Endothelial cell of umbilical vein (primary cell): ENCODE measurements at regions not wholly inside any gene's neighbourhood (a gene's known extent, or its start where the extent isn't known, plus 50 kb on each side); places are given as distances from the start of the nearest gene placed in this dataset.

Experiments
- BruUV-seq: library from RNA; stranded (reverse); fragments of 400-500 nt; replicated peaks from 2 replicates; lab custom pipeline; 2021; lab: Mats Ljungman, UMichigan
- CTCF ChIA-PET: fragments of 300-600, 350-600 bp; sonication (Branson Sonifier 250); formaldehyde crosslinking; loops from one replicate; lab custom pipeline; 2021; ENCODE audit warnings: antibody characterized with exemption, inconsistent platforms; lab: Charles Lee
- POLR2A ChIA-PET: fragments of 300-600, 350-600 bp; sonication (Branson Sonifier 250); formaldehyde crosslinking; loops from one replicate; lab custom pipeline; 2021; ENCODE audit warnings: antibody characterized with exemption, inconsistent platforms; lab: Charles Lee
- DNase-seq: peaks from one replicate; pipeline ENCODE4 v3.0.0-alpha.2; 2011; ENCODE audit warnings: low read depth, low spot score
- FAIRE-seq: peaks from 2 replicates; lab custom pipeline; 2011; peaks lifted over from hg19 to GRCh38; lab: Jason Lieb, UNC
- H2AFZ ChIP-seq: 2 replicates; pipeline ENCODE4 v1.6.0; 2012; ENCODE audit warnings: low read depth, low read length, control low read depth, inconsistent platforms
- H3K27ac ChIP-seq: 2 replicates; pipeline ENCODE4 v1.5.1; 2011; ENCODE audit warnings: low read depth, mild to moderate bottlenecking, control low read depth, low read length, moderate library complexity; ENCODE audit not compliant: insufficient read depth
- H3K27me3 ChIP-seq, 2 experiments: 2 replicates each; pipeline versions ENCODE4 v1.6.0 to v1.6.1; 2011; ENCODE audit warnings: low read length in 2 of 2, mixed read lengths in 1 of 2; ENCODE audit not compliant: control insufficient read depth in 2 of 2, insufficient read depth in 2 of 2
- H3K36me3 ChIP-seq, 2 experiments: 2 replicates in 1 of 2; 3 replicates in 1 of 2; pipeline ENCODE4 v1.5.1; 2011; ENCODE audit warnings: low read length in 2 of 2, mild to moderate bottlenecking in 1 of 2, moderate library complexity in 1 of 2; ENCODE audit not compliant: control insufficient read depth in 2 of 2, insufficient read depth in 2 of 2; ENCODE audit errors: extremely low read depth in 1 of 2
- H3K4me1 ChIP-seq: 3 replicates; pipeline ENCODE4 v1.5.1; 2011; ENCODE audit warnings: mild to moderate bottlenecking, low read length; ENCODE audit not compliant: control insufficient read depth, insufficient read depth; ENCODE audit errors: extremely low read depth
- H3K4me2 ChIP-seq: 2 replicates; pipeline ENCODE4 v1.6.1; 2011; ENCODE audit warnings: low read length, control low read depth, mixed read lengths; ENCODE audit not compliant: insufficient read depth
- H3K4me3 ChIP-seq, 3 experiments: fragments of 200-600 bp in 1 of 3; sonication (generic), shearing (Covaris generic) in 1 of 3; replicated peaks in 1 of 3; 2 replicates each; pipeline ENCODE4 v1.5.1; 2011 to 2016; ENCODE audit warnings: control low read depth in 3 of 3, low read length in 3 of 3, mild to moderate bottlenecking in 2 of 3, inconsistent platforms in 1 of 3, low read depth in 1 of 3, moderate library complexity in 1 of 3; ENCODE audit not compliant: insufficient read depth in 1 of 3
- H3K79me2 ChIP-seq: 2 replicates; pipeline ENCODE4 v1.6.0; 2012; ENCODE audit warnings: low read length, inconsistent platforms; ENCODE audit not compliant: control insufficient read depth, insufficient read depth
- H3K9ac ChIP-seq: replicated peaks from 2 replicates; pipeline ENCODE3; 2011; ENCODE audit warnings: low read length, control low read depth; ENCODE audit not compliant: insufficient read depth; ENCODE audit errors: extremely low read depth
- H3K9me1 ChIP-seq: replicated peaks from 3 replicates; pipeline ENCODE4 v1.6.0; 2011; ENCODE audit warnings: mild to moderate bottlenecking, low read length; ENCODE audit not compliant: control insufficient read depth, insufficient read depth; ENCODE audit errors: extremely low read depth
- H3K9me3 ChIP-seq: replicated peaks from 2 replicates; pipeline ENCODE4 v1.5.1; 2012; ENCODE audit warnings: low read length, inconsistent platforms; ENCODE audit not compliant: control insufficient read depth, insufficient read depth
- H4K20me1 ChIP-seq: replicated peaks from 2 replicates; pipeline ENCODE3; 2011; ENCODE audit warnings: mild to moderate bottlenecking, low read length; ENCODE audit not compliant: control insufficient read depth, insufficient read depth; ENCODE audit errors: extremely low read depth
- CTCF ChIP-seq, 2 donors: IDR thresholded peaks; 1 replicate in 1 of 2; 2 replicates in 1 of 2; pipeline ENCODE4 v1.5.1; 2011; ENCODE audit warnings: low read length in 2 of 2, mild to moderate bottlenecking in 2 of 2, moderate library complexity in 2 of 2, control low read depth in 1 of 2, inconsistent platforms in 1 of 2, low read depth in 1 of 2; ENCODE audit not compliant: insufficient read depth in 1 of 2; ENCODE audit errors: extremely low read depth in 1 of 2
- FOS ChIP-seq: IDR thresholded peaks from 2 replicates; pipeline ENCODE4 v1.6.1; 2011; ENCODE audit warnings: mild to moderate bottlenecking, low read length, moderate library complexity, borderline replicate concordance; ENCODE audit not compliant: insufficient read depth
- GATA2 ChIP-seq: IDR thresholded peaks from 2 replicates; pipeline ENCODE4 v1.7.0; 2011; ENCODE audit warnings: low read depth, mild to moderate bottlenecking, moderate library complexity, mixed read lengths, low read length; ENCODE audit not compliant: insufficient read length, insufficient read depth
- JUN ChIP-seq: IDR thresholded peaks from 2 replicates; pipeline ENCODE4 v1.6.1; 2011; ENCODE audit warnings: borderline replicate concordance, low read depth; ENCODE audit not compliant: insufficient read length, insufficient read depth
- MAX ChIP-seq: IDR thresholded peaks from 2 replicates; pipeline ENCODE4 v1.6.1; 2011; ENCODE audit not compliant: insufficient read depth, insufficient read length
- MYC ChIP-seq: IDR thresholded peaks from one replicate; pipeline ENCODE4 v1.6.1; 2011; ENCODE audit warnings: mild to moderate bottlenecking, low read depth, low read length
- POLR2A ChIP-seq: IDR thresholded peaks from 2 replicates; pipeline ENCODE4 v1.6.1; 2012; ENCODE audit warnings: low read depth, mild to moderate bottlenecking, control low read depth, low read length
- POLR2AphosphoS5 ChIP-seq: IDR thresholded peaks from 2 replicates; pipeline ENCODE4 v1.6.1; 2012; ENCODE audit warnings: low read depth, mild to moderate bottlenecking, control low read depth, low read length, moderate library complexity; ENCODE audit not compliant: insufficient read depth
- dilution Hi-C: fragments of 300-500 bp; cut with MboI; formaldehyde crosslinking; loops from one replicate; pipeline ENCODE4 v1.15.0; 2019; ENCODE audit warnings: low sequenced_read_pairs; ENCODE audit not compliant: extremely low pct_ligation_motif_present
- intact Hi-C: fragments of 100-400 bp; cut with micrococcal nuclease; formaldehyde crosslinking; loops from one replicate; pipeline ENCODE4 v1.10.0; 2022

GRCh38 chr13:69580255-69580654 lies 527.4 kb upstream of the ATXN8OS start:
- no TSS peak for BruUV-seq
- dilution Hi-C loops (no loop called here), intact Hi-C loops (no loop called here)
- no peaks in the 10 kb centered on the region for H4K20me1 ChIP-seq
- H3K4me1 ChIP-seq, result no peaks in the 10 kb centered on the region
- H3K4me3 ChIP-seq, result no peak overlapping the region
- no peaks in the 10 kb centered on the region for H3K9me3 ChIP-seq
- H3K9me1 ChIP-seq, result no peaks in the 10 kb centered on the region
- ChIA-PET CTCF (no interaction called here), POLR2A (no interaction called here)
- H3K36me3 ChIP-seq, result no peaks in the 10 kb centered on the region
- DNase-seq (no peak), FAIRE-seq (no peak)
- no peaks in the 10 kb centered on the region for H3K79me2 ChIP-seq
- no peaks in the 10 kb centered on the region for H3K27me3 ChIP-seq
- H3K9ac ChIP-seq, result no peak overlapping the region
- no peak overlapping the region for H2AFZ ChIP-seq
- no peak overlapping the region for H3K27ac ChIP-seq
- H3K4me2 ChIP-seq, result no peak overlapping the region
- TF ChIP-seq FOS (no peak), JUN (no peak), POLR2A (no peak), MYC (no peak), GATA2 (no peak), CTCF (IDR thresholded peaks at IDR 0.05; ENCODE audit: extremely low read depth in 1 of 2, insufficient read depth in 1 of 2, low read depth in 1 of 2, low read length in 2 of 2) (no peak), POLR2AphosphoS5 (no peak), MAX (no peak)
